ENCODE measurements at regions not wholly inside any gene's neighbourhood (a gene's known extent, or its start where the extent isn't known, plus 50 kb on each side); places are given as distances from the start of the nearest gene placed in this dataset.

- no peaks in the 10 kb centered on the region for H3K4me1 Mint-ChIP-seq
- H3K4me3 ChIP-seq = no peak overlapping the region
- H3K9ac ChIP-seq = no peak overlapping the region
- no peaks in the 10 kb centered on the region for H3K4me1 ChIP-seq
- H2AFZ ChIP-seq (replicated peaks) = no peak overlapping the region
- H3K9me3 Mint-ChIP-seq = no peaks in the 10 kb centered on the region
- H3K4me3 Mint-ChIP-seq = no peak overlapping the region
- H3K27me3 ChIP-seq = no peaks in the 10 kb centered on the region
- H4K20me1 ChIP-seq (ENCODE audit: low read depth) = no peaks in the 10 kb centered on the region
- H3K4me2 ChIP-seq = no peak overlapping the region
- no peaks in the 10 kb centered on the region for H3K36me3 Mint-ChIP-seq
- no peaks in the 10 kb centered on the region for H3F3A ChIP-seq (ENCODE audit: low read depth)
- H3K27me3 Mint-ChIP-seq (ENCODE audit: insufficient read depth, low read depth) = no peaks in the 10 kb centered on the region
- H3K27ac Mint-ChIP-seq = no peak overlapping the region
- no peak overlapping the region for H3K27ac ChIP-seq
- TF ChIP-seq CTCF (IDR thresholded peaks at IDR 0.05) (no peak), EZH2 (IDR thresholded peaks at IDR 0.05) (no peak), EZH2phosphoT487 (IDR thresholded peaks at IDR 0.05) (no peak)
- no peaks in the 10 kb centered on the region for H3K79me2 ChIP-seq (ENCODE audit: low read depth)
- H3K9me3 ChIP-seq (ENCODE audit: low read depth) = no peaks in the 10 kb centered on the region
- DNase-seq (ENCODE audit: low spot score) = no peak
- no peaks in the 10 kb centered on the region for H3K36me3 ChIP-seq
Observed at GRCh38 chr18:70662588-70662987, 373.7 kb downstream of the SOCS6 start.

GRCh38 chr18:70659036-70659925 is 370.4 kb downstream of the SOCS6 start:
- Mint-ChIP-seq H3K36me3 (no peaks in the 10 kb centered on the region), H3K4me1 (no peaks in the 10 kb centered on the region), H3K27ac (no peak overlapping the region), H3K27me3 (ENCODE audit: insufficient read depth, low read depth) (no peaks in the 10 kb centered on the region), H3K4me3 (no peak overlapping the region), H3K9me3 (no peaks in the 10 kb centered on the region)
- Histone ChIP-seq H3K27ac (no peak overlapping the region), H3F3A (ENCODE audit: low read depth) (no peaks in the 10 kb centered on the region), H4K20me1 (ENCODE audit: low read depth) (no peaks in the 10 kb centered on the region), H3K79me2 (ENCODE audit: low read depth) (no peaks in the 10 kb centered on the region), H3K4me3 (no peak overlapping the region), H3K27me3 (no peaks in the 10 kb centered on the region), H3K4me1 (no peaks in the 10 kb centered on the region), H2AFZ (replicated peaks) (no peak overlapping the region), H3K9ac (no peak overlapping the region), H3K4me2 (no peak overlapping the region), H3K36me3 (no peaks in the 10 kb centered on the region), H3K9me3 (ENCODE audit: low read depth) (no peaks in the 10 kb centered on the region)
- TF ChIP-seq EZH2 (IDR thresholded peaks at IDR 0.05) (no peak), CTCF (IDR thresholded peaks at IDR 0.05) (no peak), EZH2phosphoT487 (IDR thresholded peaks at IDR 0.05) (no peak)
- no peak for DNase-seq (ENCODE audit: low spot score)

GRCh38 chr18:70653671-70654070 is 364.8 kb downstream of the SOCS6 start:
- Mint-ChIP-seq H3K27me3 (ENCODE audit: insufficient read depth, low read depth) (no peaks in the 10 kb centered on the region), H3K36me3 (no peaks in the 10 kb centered on the region), H3K4me3 (no peak overlapping the region), H3K9me3 (peaks cover 2% of the 10 kb centered on the region), H3K4me1 (no peaks in the 10 kb centered on the region), H3K27ac (no peak overlapping the region)
- Histone ChIP-seq H3K9me3 (ENCODE audit: low read depth) (no peaks in the 10 kb centered on the region), H3K9ac (no peak overlapping the region), H3K4me1 (no peaks in the 10 kb centered on the region), H3K27me3 (no peaks in the 10 kb centered on the region), H3F3A (ENCODE audit: low read depth) (no peaks in the 10 kb centered on the region), H4K20me1 (ENCODE audit: low read depth) (no peaks in the 10 kb centered on the region), H3K27ac (no peak overlapping the region), H3K4me2 (no peak overlapping the region), H3K79me2 (ENCODE audit: low read depth) (no peaks in the 10 kb centered on the region), H2AFZ (replicated peaks) (no peak overlapping the region), H3K36me3 (no peaks in the 10 kb centered on the region), H3K4me3 (no peak overlapping the region)
- no peak for TF ChIP-seq CTCF (IDR thresholded peaks at IDR 0.05)
- no peak for TF ChIP-seq EZH2phosphoT487 (IDR thresholded peaks at IDR 0.05)
- no peak for TF ChIP-seq EZH2 (IDR thresholded peaks at IDR 0.05)
- DNase-seq (ENCODE audit: low spot score) = no peak
